Mucosa of descending colon (tissue), 3 donors: ENCODE measurements at regions not wholly inside any gene's neighbourhood (a gene's known extent, or its start where the extent isn't known, plus 50 kb on each side); places are given as distances from the start of the nearest gene placed in this dataset.

Experiments
- ATAC-seq: fragments of 200-7000 bp; cut with Tn5 transposase; one replicate; pipeline ENCODE4 v1.9.1; 2020; ENCODE audit warnings: mild to moderate bottlenecking, moderate library complexity
- DNase-seq, 3 donors: peaks; one replicate each; pipeline ENCODE4 v3.0.0-alpha.2; 2020
- H3K36me3 ChIP-seq: fragments of 200-600 bp; one replicate; pipeline ENCODE4 v1.8.0; 2021; ENCODE audit warnings: low read depth, mild to moderate bottlenecking
- H3K4me1 ChIP-seq: fragments of 200-600 bp; one replicate; pipeline ENCODE4 v1.8.0; 2021; ENCODE audit warnings: low read depth, mild to moderate bottlenecking
- H3K4me3 ChIP-seq: fragments of 200-600 bp; one replicate; pipeline ENCODE4 v1.8.0; 2021; ENCODE audit warnings: mild to moderate bottlenecking
- H3K9me3 ChIP-seq: fragments of 200-600 bp; one replicate; pipeline ENCODE4 v1.8.0; 2021; ENCODE audit warnings: mild to moderate bottlenecking
- CTCF ChIP-seq: fragments of 200-600 bp; IDR thresholded peaks from one replicate; pipeline ENCODE4 v1.8.0; 2022; ENCODE audit warnings: antibody characterized with exemption, mild to moderate bottlenecking
- intact Hi-C, 2 donors: fragments of 100-400 bp; cut with DNase I in 1 of 2; cut with micrococcal nuclease in 1 of 2; formaldehyde crosslinking; loops; one replicate each; pipeline versions ENCODE4 v1.11.0 to v1.11.1; 2022; cut with DNase I, micrococcal nuclease
- donor health status: DM: no; HTN: no; CAD: no; lungs with moderate emphysema.
- donor health status: DM: no; HTN: no; CAD: no.
- donor health status: DM: no; HTN: yes; CAD: no.

- Histone ChIP-seq H3K36me3 (no peaks in the 10 kb centered on the region), H3K4me3 (no peak overlapping the region), H3K4me1 (no peaks in the 10 kb centered on the region), H3K9me3 (no peaks in the 10 kb centered on the region)
- DNase-seq (no peak), ATAC-seq (peak; percentile 77)
- TF ChIP-seq CTCF: no peak
- intact Hi-C loops: no loop called here
These were observed 149.9 kb downstream of the SHQ1 start for GRCh38 chr3:72698154-72698917.

GRCh38 chr3:72697717-72698116 lies 150.5 kb downstream of the SHQ1 start:
- DNase-seq: no peak
- no peaks in the 10 kb centered on the region for H3K4me1 ChIP-seq
- H3K4me3 ChIP-seq: no peak overlapping the region
- intact Hi-C loops: no loop called here
- no peak for TF ChIP-seq CTCF
- H3K36me3 ChIP-seq: no peaks in the 10 kb centered on the region
- H3K9me3 ChIP-seq: no peaks in the 10 kb centered on the region
- ATAC-seq: no peak

GRCh38 chr3:72696815-72697214 lies 151.4 kb downstream of the SHQ1 start:
- ATAC-seq (no peak), DNase-seq (no peak)
- intact Hi-C loops: no loop called here
- no peak for TF ChIP-seq CTCF
- Histone ChIP-seq H3K36me3 (no peaks in the 10 kb centered on the region), H3K4me1 (no peaks in the 10 kb centered on the region), H3K9me3 (no peaks in the 10 kb centered on the region), H3K4me3 (no peak overlapping the region)

GRCh38 chr3:72694398-72694797 lies 153.8 kb downstream of the SHQ1 start:
- intact Hi-C loops: no loop called here
- TF ChIP-seq CTCF: no peak
- no peaks in the 10 kb centered on the region for H3K4me1 ChIP-seq
- no peaks in the 10 kb centered on the region for H3K9me3 ChIP-seq
- no peak overlapping the region for H3K4me3 ChIP-seq
- ATAC-seq (no peak), DNase-seq (no peak)
- H3K36me3 ChIP-seq: no peaks in the 10 kb centered on the region

- Histone ChIP-seq H3K4me3 (no peak overlapping the region), H3K4me1 (no peaks in the 10 kb centered on the region), H3K9me3 (no peaks in the 10 kb centered on the region), H3K36me3 (no peaks in the 10 kb centered on the region)
- ATAC-seq (peak; percentile 40), DNase-seq (peak in 1 of 3 donors; percentile 13)
- intact Hi-C loops: no loop called here
- TF ChIP-seq CTCF: no peak
These were observed 155.3 kb downstream of the SHQ1 start for GRCh38 chr3:72692990-72693389.

GRCh38 chr3:72690629-72691028 lies 157.6 kb downstream of the SHQ1 start:
- intact Hi-C loops: no loop called here
- Histone ChIP-seq H3K4me3 (no peak overlapping the region), H3K9me3 (no peaks in the 10 kb centered on the region), H3K36me3 (no peaks in the 10 kb centered on the region), H3K4me1 (no peaks in the 10 kb centered on the region)
- DNase-seq: no peak
- no peak for ATAC-seq
- TF ChIP-seq CTCF: no peak
